K562 (cell line): ENCODE measurements at regions not wholly inside any gene's neighbourhood (a gene's known extent, or its start where the extent isn't known, plus 50 kb on each side); places are given as distances from the start of the nearest gene placed in this dataset.

Experiments used
- CTCF ChIP-seq, 3 experiments: IDR thresholded peaks in 2 of 3; conservative IDR thresholded peaks in 1 of 3; 2 replicates each; pipeline ENCODE4 v1.5.1; 2011 to 2012; ENCODE audit warnings: low read length in 3 of 3, mild to moderate bottlenecking in 3 of 3, control low read depth in 2 of 3, improper control_type of control experiment in 1 of 3, inconsistent platforms in 1 of 3, low read depth in 1 of 3, mixed read lengths in 1 of 3, moderate library complexity in 1 of 3; ENCODE audit not compliant: insufficient read depth in 2 of 3
- HNRNPL ChIP-seq: fragments of 200-400 bp; formaldehyde crosslinking; IDR thresholded peaks from 2 replicates; pipeline ENCODE4 v1.6.1; 2017; ENCODE audit warnings: low read depth, mild to moderate bottlenecking, low read length
- JUN ChIP-seq, 2 experiments: sonication (generic) in 1 of 2; formaldehyde crosslinking in 1 of 2; IDR thresholded peaks; 2 replicates each; pipeline versions ENCODE4 v1.6.1 to v1.8.0; 2012 to 2022; ENCODE audit warnings: borderline replicate concordance in 2 of 2, mild to moderate bottlenecking in 2 of 2, improper control_type of control experiment in 1 of 2, low read depth in 1 of 2, low read length in 1 of 2, missing genetic modification reagents in 1 of 2
- OTX1 ChIP-seq: fragments of 450-650 bp; formaldehyde crosslinking; IDR thresholded peaks from 2 replicates; pipeline ENCODE4 v1.4.0; 2022; ENCODE audit warnings: mild to moderate bottlenecking
- POLR2A ChIP-seq: fragments of 450-650 bp; conservative IDR thresholded peaks from 2 replicates; pipeline ENCODE4 v1.6.1; 2016
- TAF1 ChIP-seq: IDR thresholded peaks from 2 replicates; pipeline ENCODE4 v1.6.1; 2011; ENCODE audit warnings: mild to moderate bottlenecking, low read length, moderate library complexity; ENCODE audit not compliant: insufficient read depth, control insufficient read depth, severe bottlenecking; ENCODE audit errors: extremely low read depth
- TSHZ1 ChIP-seq: fragments of 250-450 bp; sonication (Bioruptor Pico); IDR thresholded peaks from 2 replicates; pipeline ENCODE4 v1.4.0; 2020; ENCODE audit warnings: mild to moderate bottlenecking, moderate library complexity
- ZNF124 ChIP-seq: sonication (generic); formaldehyde crosslinking; IDR thresholded peaks from 2 replicates; pipeline ENCODE4 v1.8.1; 2022; ENCODE audit warnings: missing genetic modification reagents
- ZNF224 ChIP-seq: sonication (generic); formaldehyde crosslinking; IDR thresholded peaks from 2 replicates; pipeline ENCODE4 v1.8.0; 2022; ENCODE audit warnings: mild to moderate bottlenecking, missing genetic modification reagents
- ZNF584 ChIP-seq: fragments of 200-800 bp; sonication (Bioruptor generic); IDR thresholded peaks from 2 replicates; pipeline ENCODE4 v1.6.1; 2016; ENCODE audit warnings: low read depth, mild to moderate bottlenecking, missing genetic modification characterization, missing compliant biosample characterization
- ZNF639 ChIP-seq, 2 experiments: fragments of 200-800 bp in 1 of 2; sonication (Bioruptor generic) in 1 of 2; sonication (generic) in 1 of 2; formaldehyde crosslinking in 1 of 2; IDR thresholded peaks in 1 of 2; conservative IDR thresholded peaks in 1 of 2; 2 replicates each; pipeline versions ENCODE4 v1.5.0 to v1.6.1; 2016 to 2020; ENCODE audit warnings: missing compliant biosample characterization in 1 of 2, missing genetic modification characterization in 1 of 2, missing genetic modification reagents in 1 of 2

GRCh38 chr10:80771902-80772555 is 234.3 kb downstream of the SH2D4B start:
- TF ChIP-seq HNRNPL, result 0 out of 2 replicates have a peak, but pooled peaks have one; percentile 36
- no peak for TF ChIP-seq OTX1 (CRISPR knock-in tag)
- no peak for TF ChIP-seq CTCF (IDR thresholded peaks at IDR 0.05 in 2 of 3, conservative IDR thresholded peaks at IDR 0.05 in 1 of 3; ENCODE audit: insufficient read depth in 2 of 3, low read depth in 1 of 3, low read length in 3 of 3)
- no peak for TF ChIP-seq ZNF584 (CRISPR knock-in tag)
- no peak for TF ChIP-seq POLR2A
- no peak for TF ChIP-seq TAF1
- no peak for TF ChIP-seq TSHZ1 (CRISPR knock-in tag)
- TF ChIP-seq JUN (IDR thresholded peaks at IDR 0.05; ENCODE audit: borderline replicate concordance, low read depth, low read length), result no peak
- TF ChIP-seq JUN (CRISPR knock-in tag; IDR thresholded peaks at IDR 0.05; ENCODE audit: borderline replicate concordance), result no peak
- no peak for TF ChIP-seq ZNF124 (CRISPR knock-in tag)
- no peak for TF ChIP-seq ZNF639 (CRISPR knock-in tag; conservative IDR thresholded peaks at IDR 0.05 in 1 of 2, IDR thresholded peaks at IDR 0.05 in 1 of 2)
- no peak for TF ChIP-seq ZNF224 (CRISPR knock-in tag)
